PC-9 (cell line): ENCODE measurements at regions not wholly inside any gene's neighbourhood (a gene's known extent, or its start where the extent isn't known, plus 50 kb on each side); places are given as distances from the start of the nearest gene placed in this dataset.
"Not testable (repeated sequence)": the region's sequence is repeated elsewhere in the genome, so short reads cannot be mapped to it uniquely, and the experiment has no call there.

Source experiments
- BruUV-seq: library from RNA; stranded (reverse); fragments of 400-500 nt; replicated peaks from 2 replicates; lab custom pipeline; 2021; lab: Mats Ljungman, UMichigan
- CTCF ChIA-PET: fragments of 300-600 bp; sonication (Branson Sonifier 250); formaldehyde crosslinking; loops from one replicate; lab custom pipeline; 2022; ENCODE audit warnings: antibody characterized with exemption; lab: Charles Lee
- POLR2A ChIA-PET: fragments of 300-600 bp; sonication (Branson Sonifier 250); formaldehyde crosslinking; loops from one replicate; lab custom pipeline; 2022; ENCODE audit warnings: antibody characterized with exemption; ENCODE audit not compliant: unreplicated experiment; lab: Charles Lee
- DNase-seq, 2 experiments: peaks; one replicate each; pipeline versions ENCODE4 v3.0.0 to v3.0.0-alpha.2; 2015 to 2022; ENCODE audit warnings: mixed read lengths in 1 of 2
- H2AFZ ChIP-seq: fragments of 200-600 bp; sonication (generic); 2 replicates; pipeline ENCODE4 v1.8.1; 2017; ENCODE audit warnings: antibody characterized with exemption
- H3F3A ChIP-seq: fragments of 200-600 bp; sonication (generic); 2 replicates; pipeline ENCODE4 v1.8.1; 2017; ENCODE audit warnings: antibody characterized with exemption, mild to moderate bottlenecking, low read depth; ENCODE audit not compliant: insufficient read depth
- H3K27ac ChIP-seq: fragments of 200-600 bp; sonication (generic); 2 replicates; pipeline ENCODE4 v1.6.1; 2016; ENCODE audit warnings: mixed run types
- H3K27me3 ChIP-seq: fragments of 200-600 bp; sonication (generic); 2 replicates; pipeline ENCODE4 v1.6.1; 2016; ENCODE audit warnings: low read depth, mixed run types; ENCODE audit not compliant: insufficient read depth
- H3K36me3 ChIP-seq: fragments of 200-600 bp; sonication (generic); 2 replicates; pipeline ENCODE4 v1.6.1; 2016; ENCODE audit warnings: low read depth, mixed run types
- H3K4me1 ChIP-seq: fragments of 200-600 bp; sonication (generic); replicated peaks from 2 replicates; pipeline ENCODE4 v1.6.1; 2016; ENCODE audit warnings: mixed run types; ENCODE audit not compliant: insufficient read depth
- H3K4me2 ChIP-seq: fragments of 200-600 bp; sonication (generic); 2 replicates; pipeline ENCODE4 v1.6.1; 2017; ENCODE audit warnings: mixed run types
- H3K4me3 ChIP-seq: fragments of 200-600 bp; sonication (generic); 2 replicates; pipeline ENCODE4 v1.6.1; 2016; ENCODE audit warnings: mixed run types
- H3K79me2 ChIP-seq: fragments of 200-600 bp; sonication (generic); 2 replicates; pipeline ENCODE4 v1.6.1; 2017; ENCODE audit warnings: low read depth, mixed run types
- H3K9me2 ChIP-seq: fragments of 200-600 bp; sonication (generic); 2 replicates; pipeline ENCODE4 v1.8.1; 2017; ENCODE audit warnings: mild to moderate bottlenecking; ENCODE audit not compliant: insufficient read depth
- H3K9me3 ChIP-seq: fragments of 200-600 bp; sonication (generic); 2 replicates; pipeline ENCODE4 v1.8.1; 2016; ENCODE audit warnings: low read depth; ENCODE audit not compliant: insufficient read depth
- H4K20me1 ChIP-seq: fragments of 200-600 bp; sonication (generic); 2 replicates; pipeline ENCODE4 v1.8.1; 2017; ENCODE audit not compliant: insufficient read depth
- CTCF ChIP-seq: fragments of 200-600 bp; sonication (generic); conservative IDR thresholded peaks from 2 replicates; pipeline ENCODE4 v1.6.1; 2017; ENCODE audit warnings: mixed run types, antibody characterized with exemption, mild to moderate bottlenecking, moderate library complexity
- EZH2 ChIP-seq: fragments of 200-600 bp; sonication (generic); IDR thresholded peaks from 2 replicates; pipeline ENCODE4 v1.8.0; 2017; ENCODE audit warnings: antibody characterized with exemption, low read depth
- intact Hi-C: fragments of 100-400 bp; cut with micrococcal nuclease; formaldehyde crosslinking; loops from one replicate; pipeline ENCODE4 v1.10.0; 2022; ENCODE audit not compliant: unreplicated experiment

- no peaks in the 10 kb centered on the region for H3K4me1 ChIP-seq
- H3K9me3 ChIP-seq: no peaks in the 10 kb centered on the region
- H3K27ac ChIP-seq: no peak overlapping the region
- no peaks in the 10 kb centered on the region for H3K36me3 ChIP-seq
- intact Hi-C loops: no loop called here
- H3K4me2 ChIP-seq: no peak overlapping the region
- H3K9me2 ChIP-seq: peaks cover 4% of the 10 kb centered on the region; the same call in 1 of the 2 replicates
- no peaks in the 10 kb centered on the region for H3F3A ChIP-seq
- POLR2A ChIA-PET: no interaction called here
- no peak overlapping the region for H3K4me3 ChIP-seq
- BruUV-seq: no TSS peak
- TF ChIP-seq EZH2 (no peak), CTCF (no peak)
- no peak for DNase-seq
- no peaks in the 10 kb centered on the region for H3K79me2 ChIP-seq
- H4K20me1 ChIP-seq: no peaks in the 10 kb centered on the region
- no peak overlapping the region for H2AFZ ChIP-seq
- no peaks in the 10 kb centered on the region for H3K27me3 ChIP-seq
- CTCF ChIA-PET: interaction anchor here (0.6 kb wide), 1 partner anchor 84 kb away, joined by 3 read pairs; no protein-coding TSS in a partner anchor
Observed at GRCh38 chr1:233503366-233503954, 110.4 kb upstream of the KCNK1 start.

- no peak overlapping the region for H3K27ac ChIP-seq
- H4K20me1 ChIP-seq: no peaks in the 10 kb centered on the region
- no peaks in the 10 kb centered on the region for H3K36me3 ChIP-seq
- H3K9me3 ChIP-seq: no peaks in the 10 kb centered on the region
- H3F3A ChIP-seq: no peaks in the 10 kb centered on the region
- DNase-seq: no peak
- H3K9me2 ChIP-seq: peaks cover 4% of the 10 kb centered on the region; the same call in 1 of the 2 replicates
- intact Hi-C loops: no loop called here
- no peaks in the 10 kb centered on the region for H3K79me2 ChIP-seq
- no peaks in the 10 kb centered on the region for H3K4me1 ChIP-seq
- no TSS peak for BruUV-seq
- TF ChIP-seq CTCF: no peak
- no peak for TF ChIP-seq EZH2
- no peak overlapping the region for H2AFZ ChIP-seq
- no peak overlapping the region for H3K4me3 ChIP-seq
- no peak overlapping the region for H3K4me2 ChIP-seq
- POLR2A ChIA-PET: no interaction called here
- no peaks in the 10 kb centered on the region for H3K27me3 ChIP-seq
- CTCF ChIA-PET: no interaction called here
Observed at GRCh38 chr1:233505130-233505529, 108.8 kb upstream of the KCNK1 start.

GRCh38 chr1:233505889-233506288, 108.0 kb upstream of the KCNK1 start:
- POLR2A ChIA-PET, CTCF ChIA-PET: not testable (repeated sequence)

GRCh38 chr1:233509526-233509925, 104.4 kb upstream of the KCNK1 start:
- ChIA-PET CTCF (no interaction called here), POLR2A (no interaction called here)
- Histone ChIP-seq H2AFZ (no peak overlapping the region), H3K36me3 (no peaks in the 10 kb centered on the region), H3K9me2 (peaks cover 4% of the 10 kb centered on the region; the same call in 1 of the 2 replicates), H3F3A (no peaks in the 10 kb centered on the region), H3K27me3 (no peaks in the 10 kb centered on the region), H3K4me1 (no peaks in the 10 kb centered on the region), H3K4me2 (no peak overlapping the region), H3K79me2 (no peaks in the 10 kb centered on the region), H3K9me3 (no peaks in the 10 kb centered on the region), H3K27ac (no peak overlapping the region), H3K4me3 (no peak overlapping the region), H4K20me1 (no peaks in the 10 kb centered on the region)
- no TSS peak for BruUV-seq
- TF ChIP-seq EZH2 (no peak), CTCF (no peak)
- intact Hi-C loops: no loop called here
- DNase-seq: no peak

More at GRCh38 chr1:233505889-233506288, 108.0 kb upstream of the KCNK1 start:
- H4K20me1 ChIP-seq, H3F3A ChIP-seq, DNase-seq, BruUV-seq, H2AFZ ChIP-seq, H3K27ac ChIP-seq, H3K4me1 ChIP-seq, H3K4me2 ChIP-seq, H3K4me3 ChIP-seq, H3K27me3 ChIP-seq, intact Hi-C loops, H3K9me3 ChIP-seq, H3K36me3 ChIP-seq, H3K79me2 ChIP-seq, H3K9me2 ChIP-seq: not testable (repeated sequence)
